GM18520 (cell line): ENCODE measurements at regions not wholly inside any gene's neighbourhood (a gene's known extent, or its start where the extent isn't known, plus 50 kb on each side); places are given as distances from the start of the nearest gene placed in this dataset.
"Not testable (repeated sequence)": the region's sequence is repeated elsewhere in the genome, so short reads cannot be mapped to it uniquely, and the experiment has no call there.

Source experiments
- ATAC-seq: cut with Tn5 transposase; IDR thresholded peaks from one replicate; pipeline ENCODE4 v1.9.1; 2021; ENCODE audit not compliant: unreplicated experiment

- ATAC-seq = no peak
Measured at GRCh38 chr2:35962585-35963146, 392.9 kb upstream of the CRIM1 start.

GRCh38 chr2:35960596-35960995 is 395.0 kb upstream of the CRIM1 start:
- ATAC-seq = no peak

GRCh38 chr2:35957053-35957452 is 398.5 kb upstream of the CRIM1 start:
- ATAC-seq = not testable (repeated sequence)

- ATAC-seq = no peak
Measured at GRCh38 chr2:35946478-35946877, 409.1 kb upstream of the CRIM1 start.

- no peak for ATAC-seq
Measured at GRCh38 chr2:35938838-35939237, 416.7 kb upstream of the CRIM1 start.

- ATAC-seq = no peak
Measured at GRCh38 chr2:35933031-35933430, 422.5 kb upstream of the CRIM1 start.

GRCh38 chr2:35932276-35932963 is 423.2 kb upstream of the CRIM1 start:
- no peak for ATAC-seq

GRCh38 chr2:35931626-35932025 is 424.0 kb upstream of the CRIM1 start:
- ATAC-seq = no peak

GRCh38 chr2:35931115-35931514 is 424.5 kb upstream of the CRIM1 start:
- ATAC-seq = no peak

- ATAC-seq = no peak
Measured at GRCh38 chr2:35929551-35929950, 426.0 kb upstream of the CRIM1 start.

GRCh38 chr2:35920061-35920460 is 435.5 kb upstream of the CRIM1 start:
- ATAC-seq = no peak

- ATAC-seq = no peak
Measured at GRCh38 chr2:35915261-35915660, 440.3 kb upstream of the CRIM1 start.

GRCh38 chr2:35891936-35892335 is 463.6 kb upstream of the CRIM1 start:
- no peak for ATAC-seq

- no peak for ATAC-seq
Measured at GRCh38 chr2:35891528-35891927, 464.1 kb upstream of the CRIM1 start.

- ATAC-seq = no peak
Measured at GRCh38 chr2:35887146-35887545, 468.4 kb upstream of the CRIM1 start.

GRCh38 chr2:35873921-35874320 is 481.7 kb upstream of the CRIM1 start:
- ATAC-seq = no peak

GRCh38 chr2:35871672-35872071 is 483.9 kb upstream of the CRIM1 start:
- no peak for ATAC-seq

- ATAC-seq = no peak
Measured at GRCh38 chr2:35870713-35871112, 484.9 kb upstream of the CRIM1 start.

GRCh38 chr2:35864141-35864540 is 491.4 kb upstream of the CRIM1 start:
- ATAC-seq = no peak

- ATAC-seq = no peak
Measured at GRCh38 chr2:35858216-35858615, 497.4 kb upstream of the CRIM1 start.

- ATAC-seq = no peak
Measured at GRCh38 chr2:35857498-35857897, 498.1 kb upstream of the CRIM1 start.

GRCh38 chr2:35831385-35831784 is 524.2 kb upstream of the CRIM1 start:
- ATAC-seq = no peak

- ATAC-seq = no peak
Measured at GRCh38 chr2:35830833-35831232, 524.7 kb upstream of the CRIM1 start.
